COLO668 (cell line): ENCODE measurements at regions not wholly inside any gene's neighbourhood (a gene's known extent, or its start where the extent isn't known, plus 50 kb on each side); places are given as distances from the start of the nearest gene placed in this dataset.

Experiments
- DNase-seq: peaks from one replicate; lab custom pipeline; 2025; ENCODE audit not compliant: unreplicated experiment; lab: John Stamatoyannopoulos, UW

- DNase-seq = no peak
Measured at GRCh38 chr12:59260202-59260601, 335.6 kb upstream of the SLC16A7 start.

- no peak for DNase-seq
Measured at GRCh38 chr12:59252731-59253130, 332.4 kb upstream of the LRIG3 start.

GRCh38 chr12:59250766-59251165, 330.5 kb upstream of the LRIG3 start:
- DNase-seq = no peak

- no peak for DNase-seq
Measured at GRCh38 chr12:59240048-59240447, 319.7 kb upstream of the LRIG3 start.

- DNase-seq = no peak
Measured at GRCh38 chr12:59234391-59234790, 314.1 kb upstream of the LRIG3 start.

GRCh38 chr12:59230334-59230733, 310.0 kb upstream of the LRIG3 start:
- no peak for DNase-seq

GRCh38 chr12:59219148-59219547, 298.8 kb upstream of the LRIG3 start:
- no peak for DNase-seq

- DNase-seq = no peak
Measured at GRCh38 chr12:59196989-59197388, 276.7 kb upstream of the LRIG3 start.

GRCh38 chr12:59194794-59195193, 274.5 kb upstream of the LRIG3 start:
- no peak for DNase-seq

- no peak for DNase-seq
Measured at GRCh38 chr12:59193476-59194050, 273.3 kb upstream of the LRIG3 start.

- DNase-seq = no peak
Measured at GRCh38 chr12:59191372-59191771, 271.1 kb upstream of the LRIG3 start.

- DNase-seq = no peak
Measured at GRCh38 chr12:59186451-59186850, 266.1 kb upstream of the LRIG3 start.

- DNase-seq = no peak
Measured at GRCh38 chr12:59185295-59185694, 265.0 kb upstream of the LRIG3 start.

GRCh38 chr12:59182658-59183455, 262.6 kb upstream of the LRIG3 start:
- DNase-seq = no peak

- DNase-seq = no peak
Measured at GRCh38 chr12:59182191-59182590, 261.9 kb upstream of the LRIG3 start.

- no peak for DNase-seq
Measured at GRCh38 chr12:59181196-59181777, 261.0 kb upstream of the LRIG3 start.

- DNase-seq = no peak
Measured at GRCh38 chr12:59179231-59179630, 258.9 kb upstream of the LRIG3 start.

- DNase-seq = no peak
Measured at GRCh38 chr12:59173695-59174094, 253.4 kb upstream of the LRIG3 start.

GRCh38 chr12:59168647-59169046, 248.3 kb upstream of the LRIG3 start:
- no peak for DNase-seq

GRCh38 chr12:59166457-59166856, 246.2 kb upstream of the LRIG3 start:
- DNase-seq = no peak

- DNase-seq = no peak
Measured at GRCh38 chr12:59164991-59165718, 244.9 kb upstream of the LRIG3 start.

- no peak for DNase-seq
Measured at GRCh38 chr12:59164226-59164625, 243.9 kb upstream of the LRIG3 start.
